ENCODE measurements at regions not wholly inside any gene's neighbourhood (a gene's known extent, or its start where the extent isn't known, plus 50 kb on each side); places are given as distances from the start of the nearest gene placed in this dataset.
"Not testable (repeated sequence)": the region's sequence is repeated elsewhere in the genome, so short reads cannot be mapped to it uniquely, and the experiment has no call there.

DNA sequence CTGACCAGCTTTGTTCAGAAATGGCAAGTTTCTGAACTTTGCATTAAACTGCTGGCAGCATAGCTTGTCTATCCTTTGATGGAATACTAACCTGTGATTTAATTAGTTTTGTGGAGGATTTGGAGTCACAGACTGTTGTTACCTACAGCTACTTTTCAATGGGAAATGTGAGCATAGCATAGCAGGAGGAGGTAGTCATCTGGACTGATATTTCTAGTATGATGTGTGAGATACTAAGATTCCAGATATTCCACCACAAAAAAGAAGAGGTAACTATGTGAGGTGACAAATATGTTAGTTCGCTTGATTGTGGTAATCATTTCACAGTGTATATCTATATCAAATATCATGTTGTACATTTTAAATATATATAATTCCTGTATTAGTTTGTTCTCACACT lies 833.0 kb downstream of the SLC6A15 start:
- in situ Hi-C loops (cut with HindIII; ENCODE audit: low pct_unique_long_range_greater_than_20kb, low sequenced_read_pairs), result no loop called here
- no peak for DNase-seq (ENCODE audit: low read depth)

DNA sequence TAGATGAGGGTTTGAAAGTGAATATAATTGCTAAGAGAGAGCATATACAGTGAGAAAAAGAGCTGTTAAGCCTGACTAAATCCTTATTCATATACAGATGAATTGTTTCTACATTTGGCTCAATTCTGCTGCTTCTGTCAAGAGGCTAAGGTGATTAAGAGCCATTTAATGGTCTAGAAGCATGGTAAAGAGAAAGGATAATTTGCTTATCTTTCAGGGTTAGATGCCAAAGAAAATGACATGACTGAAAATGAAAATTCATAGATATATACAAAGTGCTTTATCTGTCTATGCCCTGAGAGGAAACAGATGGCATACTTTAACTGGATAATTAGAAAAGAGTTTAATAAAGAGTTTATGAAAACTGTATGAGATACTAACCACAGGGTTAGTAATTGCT lies 834.9 kb downstream of the SLC6A15 start:
- no peak for DNase-seq (ENCODE audit: low read depth)
- in situ Hi-C loops (cut with HindIII; ENCODE audit: low pct_unique_long_range_greater_than_20kb, low sequenced_read_pairs), result no loop called here

DNA sequence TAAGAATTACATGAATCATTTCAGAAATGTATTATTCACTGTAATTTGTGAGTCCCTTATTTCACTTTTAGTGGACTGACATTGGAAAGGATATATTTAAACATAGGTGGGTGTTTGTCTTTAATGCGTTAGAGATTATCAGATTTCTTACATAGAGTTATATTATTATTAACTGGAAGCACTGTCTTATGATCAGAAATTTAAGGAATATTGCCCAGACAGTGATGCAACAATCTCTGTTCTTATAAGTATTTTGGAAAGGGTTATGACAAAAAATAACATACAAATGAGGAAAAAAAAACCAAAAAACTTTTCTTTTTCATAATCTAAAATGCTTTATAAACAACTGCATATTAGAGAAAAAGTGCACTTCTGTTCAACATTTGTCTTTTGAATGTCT lies 836.6 kb downstream of the SLC6A15 start:
- DNase-seq (ENCODE audit: low read depth), result no peak
- in situ Hi-C loops (cut with HindIII; ENCODE audit: low pct_unique_long_range_greater_than_20kb, low sequenced_read_pairs), result no loop called here

DNA sequence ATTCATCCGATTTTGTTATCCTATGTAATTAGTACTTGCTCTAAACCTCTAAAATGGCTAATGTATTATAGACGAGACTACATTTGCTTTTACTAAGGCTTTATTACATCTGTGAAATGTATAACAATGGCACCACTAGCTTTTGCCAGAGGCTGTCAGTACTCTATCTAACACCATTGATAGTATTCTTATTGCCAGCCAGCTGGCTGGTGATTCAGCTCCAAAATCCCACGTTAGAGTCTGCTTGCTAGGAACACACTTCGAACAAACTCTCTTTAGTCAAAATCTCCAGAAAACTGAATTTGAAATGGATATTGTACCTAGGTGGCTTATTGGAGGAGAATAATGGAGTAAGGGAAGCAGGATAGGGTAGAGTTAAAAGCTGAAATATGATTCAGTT lies 839.2 kb downstream of the SLC6A15 start:
- no peak for DNase-seq (ENCODE audit: low read depth)
- in situ Hi-C loops (cut with HindIII; ENCODE audit: low pct_unique_long_range_greater_than_20kb, low sequenced_read_pairs), result no loop called here

- DNase-seq (ENCODE audit: low read depth), result no peak
- in situ Hi-C loops (cut with HindIII; ENCODE audit: low pct_unique_long_range_greater_than_20kb, low sequenced_read_pairs), result no loop called here
Observed at GRCh38 chr12:84072961-84073360, 839.6 kb downstream of the SLC6A15 start.

DNA sequence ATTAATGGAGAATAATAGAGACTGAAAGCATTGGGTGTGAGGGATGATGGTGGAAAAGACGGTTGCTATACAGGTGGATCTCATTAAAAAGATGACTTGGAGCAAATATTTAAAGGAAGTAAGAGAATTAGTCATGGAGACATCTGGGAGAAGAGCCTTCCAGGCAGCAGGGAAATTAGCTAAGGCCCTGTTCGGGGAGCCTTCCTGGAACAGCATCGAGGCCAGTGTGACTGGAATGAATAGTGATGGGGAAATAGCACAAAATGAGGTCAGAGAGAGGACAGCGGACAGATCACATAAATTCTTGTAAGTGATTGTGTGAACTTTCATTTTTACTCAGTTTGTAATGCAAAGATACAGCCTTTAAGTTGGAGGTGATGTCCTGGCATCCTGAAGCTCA lies 842.3 kb downstream of the SLC6A15 start:
- no peak for DNase-seq (ENCODE audit: low read depth)
- in situ Hi-C loops (cut with HindIII; ENCODE audit: low pct_unique_long_range_greater_than_20kb, low sequenced_read_pairs), result no loop called here

- in situ Hi-C loops (cut with HindIII; ENCODE audit: low pct_unique_long_range_greater_than_20kb, low sequenced_read_pairs), result no loop called here
- no peak for DNase-seq (ENCODE audit: low read depth)
Observed at GRCh38 chr12:84069699-84070098, 842.9 kb downstream of the SLC6A15 start.

GRCh38 chr12:84069198-84069597 lies 843.4 kb downstream of the SLC6A15 start:
- DNase-seq (ENCODE audit: low read depth), result no peak
- in situ Hi-C loops (cut with HindIII; ENCODE audit: low pct_unique_long_range_greater_than_20kb, low sequenced_read_pairs), result no loop called here

DNA sequence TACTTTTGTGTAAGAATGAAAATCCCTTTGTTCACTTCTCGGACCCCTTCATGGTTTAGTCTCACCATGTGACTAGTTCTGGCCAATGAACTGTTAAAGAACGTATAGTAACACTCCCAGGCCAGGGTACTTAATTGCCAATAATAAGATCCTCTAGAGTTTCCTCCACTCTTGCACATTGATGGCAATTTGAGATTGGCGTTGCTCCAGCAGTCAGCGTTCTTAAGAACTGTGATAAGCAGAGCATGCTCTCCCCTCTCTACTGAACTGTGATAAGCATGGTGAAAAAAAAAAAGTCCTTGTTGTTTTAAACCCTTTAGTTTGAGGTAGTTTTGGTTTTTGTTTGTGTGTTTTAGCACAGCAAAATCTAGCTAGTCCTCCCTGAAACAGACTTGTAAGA lies 854.5 kb downstream of the SLC6A15 start:
- DNase-seq (ENCODE audit: low read depth), result no peak
- in situ Hi-C loops (cut with HindIII; ENCODE audit: low pct_unique_long_range_greater_than_20kb, low sequenced_read_pairs), result no loop called here

- DNase-seq (ENCODE audit: low read depth), result no peak
- in situ Hi-C loops (cut with HindIII; ENCODE audit: low pct_unique_long_range_greater_than_20kb, low sequenced_read_pairs), result no loop called here
Observed at GRCh38 chr12:84054811-84055210, 857.8 kb downstream of the SLC6A15 start.

DNA sequence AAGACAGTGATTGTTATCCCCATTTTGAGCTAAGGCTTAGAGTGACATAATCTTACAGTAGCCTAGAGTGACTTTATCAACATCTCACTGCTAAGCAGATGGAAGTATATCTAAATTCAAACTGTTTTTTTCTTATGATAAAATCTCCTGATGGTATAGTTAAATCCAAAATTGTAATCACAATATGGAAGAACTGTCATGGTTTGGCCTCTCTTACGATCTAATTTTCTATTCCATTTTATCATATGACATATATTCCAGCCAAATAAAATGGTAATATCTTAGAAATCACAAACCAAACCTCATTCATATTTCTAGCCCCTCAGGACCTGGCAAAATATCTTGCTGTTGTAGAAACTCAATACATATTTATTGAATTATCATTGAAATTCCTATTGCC lies 864.7 kb downstream of the SLC6A15 start:
- no peak for DNase-seq (ENCODE audit: low read depth)
- in situ Hi-C loops (cut with HindIII; ENCODE audit: low pct_unique_long_range_greater_than_20kb, low sequenced_read_pairs), result no loop called here

- DNase-seq (ENCODE audit: low read depth), result no peak
- in situ Hi-C loops (cut with HindIII; ENCODE audit: low pct_unique_long_range_greater_than_20kb, low sequenced_read_pairs), result no loop called here
Observed at GRCh38 chr12:84046859-84047258, 865.7 kb downstream of the SLC6A15 start.

- in situ Hi-C loops (cut with HindIII; ENCODE audit: low pct_unique_long_range_greater_than_20kb, low sequenced_read_pairs), result no loop called here
- peak; percentile 28 for DNase-seq (ENCODE audit: low read depth)
Observed at GRCh38 chr12:84043355-84043754, 869.2 kb downstream of the SLC6A15 start.

DNA sequence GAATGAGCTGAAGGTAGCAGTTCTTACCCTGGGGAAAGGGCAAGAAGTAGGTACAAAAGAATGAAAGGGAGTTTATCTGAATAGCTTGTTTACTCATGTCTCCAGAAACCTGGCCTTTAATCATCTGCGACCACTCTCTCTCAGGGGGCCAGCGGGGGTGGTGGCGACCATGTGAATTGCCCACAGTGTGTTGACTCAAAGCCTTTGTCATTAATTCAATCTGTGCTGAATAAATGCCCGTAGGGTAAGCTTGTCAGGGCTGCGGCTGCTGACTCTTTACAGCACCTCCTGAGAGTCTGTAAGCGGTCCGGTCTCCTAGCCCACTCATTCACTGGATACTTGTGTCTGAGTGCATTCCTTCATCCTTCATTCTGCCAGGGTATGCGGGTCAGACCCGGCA lies 874.4 kb downstream of the SLC6A15 start:
- no peak for DNase-seq (ENCODE audit: low read depth)
- in situ Hi-C loops (cut with HindIII; ENCODE audit: low pct_unique_long_range_greater_than_20kb, low sequenced_read_pairs), result no loop called here

DNA sequence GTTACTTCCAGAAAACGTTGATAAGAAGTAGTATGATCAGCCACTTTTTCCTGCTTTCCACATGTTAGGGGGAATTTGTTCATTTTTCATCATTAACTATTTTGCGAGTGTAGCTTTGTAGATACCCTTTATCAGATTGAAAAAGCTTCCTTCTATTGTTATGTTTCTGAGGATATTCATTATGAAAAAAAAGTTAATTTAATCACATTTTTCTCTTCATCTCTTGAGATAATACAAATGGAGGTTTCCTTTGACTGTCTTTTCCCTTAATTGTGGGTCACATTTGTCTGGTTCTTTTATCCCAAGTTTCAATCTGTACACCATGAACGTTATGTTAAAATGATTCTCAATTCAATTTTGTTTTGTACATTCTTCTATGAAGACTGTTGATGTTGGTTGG lies 875.7 kb downstream of the SLC6A15 start:
- in situ Hi-C loops (cut with HindIII; ENCODE audit: low pct_unique_long_range_greater_than_20kb, low sequenced_read_pairs), result no loop called here

DNA sequence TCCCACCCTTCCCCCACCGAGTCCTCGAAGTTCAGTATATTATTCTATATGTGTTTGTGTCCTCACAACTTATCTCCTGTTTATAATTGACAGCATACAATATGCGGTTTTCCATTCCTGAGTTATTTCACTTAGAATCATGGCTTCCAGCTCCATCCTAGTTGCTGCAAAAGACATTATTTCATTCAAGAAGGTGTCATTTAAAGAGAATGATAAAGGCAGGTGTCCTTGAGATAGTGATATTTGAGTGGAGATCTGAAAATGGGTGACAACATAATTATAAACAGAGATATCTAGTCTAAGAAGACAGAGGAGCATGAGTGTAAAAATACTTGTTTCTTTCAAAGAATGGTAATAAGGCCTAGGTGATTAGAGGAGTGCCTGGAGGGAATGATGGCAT lies 876.8 kb downstream of the SLC6A15 start:
- no peak for DNase-seq (ENCODE audit: low read depth)
- in situ Hi-C loops (cut with HindIII; ENCODE audit: low pct_unique_long_range_greater_than_20kb, low sequenced_read_pairs), result no loop called here

More for the DNA sequence above, 875.7 kb downstream of the SLC6A15 start:
- no peak for DNase-seq (ENCODE audit: low read depth)

- in situ Hi-C loops (cut with HindIII; ENCODE audit: low pct_unique_long_range_greater_than_20kb, low sequenced_read_pairs), result no loop called here
Observed at GRCh38 chr12:84034871-84035270, 877.7 kb downstream of the SLC6A15 start.

GRCh38 chr12:84033162-84033561 lies 879.4 kb downstream of the SLC6A15 start:
- in situ Hi-C loops (cut with HindIII; ENCODE audit: low pct_unique_long_range_greater_than_20kb, low sequenced_read_pairs), result no loop called here
- DNase-seq (ENCODE audit: low read depth), result no peak

More at GRCh38 chr12:84034871-84035270, 877.7 kb downstream of the SLC6A15 start:
- no peak for DNase-seq (ENCODE audit: low read depth)

DNA sequence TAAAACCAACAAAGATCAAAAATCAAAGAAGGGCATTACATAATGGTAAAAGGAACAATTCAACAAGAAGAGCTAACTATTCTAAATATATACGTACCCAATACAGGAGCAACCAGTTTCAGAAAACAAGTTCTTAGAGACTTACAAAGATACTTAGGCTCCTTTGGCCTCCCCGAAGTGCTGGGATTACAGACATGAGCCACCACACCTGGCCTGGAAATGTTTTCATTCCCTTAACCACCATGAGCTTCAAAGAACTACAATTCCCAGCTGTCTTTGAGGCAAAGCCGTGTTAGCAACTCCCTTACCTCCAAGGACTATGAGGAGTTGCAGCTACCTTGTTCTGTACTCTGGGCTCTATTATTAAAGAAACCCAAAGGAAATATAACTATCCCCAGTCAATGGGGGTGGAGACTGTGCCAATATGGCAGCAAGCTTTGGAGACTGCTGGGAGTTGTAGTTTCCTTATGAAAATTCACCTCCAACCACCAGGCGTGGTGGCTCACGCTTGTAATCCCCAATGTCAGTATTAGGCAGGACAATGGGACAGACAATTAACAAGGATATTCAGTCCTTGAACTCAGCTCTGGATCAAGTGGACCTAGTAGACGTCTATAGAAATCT lies 893.9 kb downstream of the SLC6A15 start:
- in situ Hi-C loops (cut with HindIII; ENCODE audit: low pct_unique_long_range_greater_than_20kb, low sequenced_read_pairs); DNase-seq (ENCODE audit: low read depth): not testable (repeated sequence)

GRCh38 chr12:84016956-84017355 lies 895.6 kb downstream of the SLC6A15 start:
- in situ Hi-C loops (cut with HindIII; ENCODE audit: low pct_unique_long_range_greater_than_20kb, low sequenced_read_pairs), result no loop called here
- DNase-seq (ENCODE audit: low read depth), result no peak

- in situ Hi-C loops (cut with HindIII; ENCODE audit: low pct_unique_long_range_greater_than_20kb, low sequenced_read_pairs), result no loop called here
- no peak for DNase-seq (ENCODE audit: low read depth)
Observed at GRCh38 chr12:83997423-83997822, 915.2 kb downstream of the SLC6A15 start.
